IMR-90 (cell line): ENCODE measurements at regions not wholly inside any gene's neighbourhood (a gene's known extent, or its start where the extent isn't known, plus 50 kb on each side); places are given as distances from the start of the nearest gene placed in this dataset.

Experiments used
- ATAC-seq: fragments of 200-7000 bp; cut with Tn5 transposase; 2 replicates; pipeline ENCODE4 v1.9.1; 2020; ENCODE audit warnings: low read depth, mild to moderate bottlenecking, moderate library complexity
- BruUV-seq: library from RNA; stranded (reverse); fragments of 400-500 nt; replicated peaks from 2 replicates; lab custom pipeline; 2021; lab: Mats Ljungman, UMichigan
- CTCF ChIA-PET: fragments of 300-600 bp; formaldehyde crosslinking; extraction: SDS; loops from one replicate; lab custom pipeline; 2021; ENCODE audit warnings: antibody characterized with exemption; lab: Yijun Ruan, JAX
- POLR2A ChIA-PET: fragments of 300-600 bp; sonication (Branson Sonifier 250); formaldehyde crosslinking; loops from one replicate; lab custom pipeline; 2022; ENCODE audit warnings: antibody characterized with exemption; ENCODE audit not compliant: unreplicated experiment; lab: Charles Lee
- DNase-seq: peaks from one replicate; pipeline ENCODE4 v3.0.0; 2013
- H2AFZ ChIP-seq: replicated peaks from 2 replicates; pipeline ENCODE3; 2013; ENCODE audit warnings: low read length, mild to moderate bottlenecking; ENCODE audit not compliant: poor library complexity
- H2AK5ac ChIP-seq: 2 replicates; pipeline ENCODE4 v1.6.1; 2013; ENCODE audit warnings: low read depth, low read length, inconsistent platforms
- H2AK9ac ChIP-seq: replicated peaks from 2 replicates; pipeline ENCODE3; 2013; ENCODE audit warnings: mild to moderate bottlenecking, low read depth, low read length, moderate library complexity; ENCODE audit not compliant: poor library complexity
- H2BK120ac ChIP-seq: 2 replicates; pipeline ENCODE4 v1.6.1; 2013; ENCODE audit warnings: low read depth, low read length, inconsistent platforms
- H2BK15ac ChIP-seq: 3 replicates; pipeline ENCODE4 v1.6.1; 2013; ENCODE audit warnings: low read depth, low read length, inconsistent platforms
- H2BK20ac ChIP-seq: 2 replicates; pipeline ENCODE4 v1.6.1; 2013; ENCODE audit warnings: low read depth, mild to moderate bottlenecking, inconsistent platforms, low read length, moderate library complexity
- H2BK5ac ChIP-seq: 2 replicates; pipeline ENCODE4 v1.6.1; 2013; ENCODE audit warnings: mild to moderate bottlenecking, low read depth, low read length, inconsistent platforms; ENCODE audit not compliant: poor library complexity, severe bottlenecking
- H3K14ac ChIP-seq: replicated peaks from 2 replicates; pipeline ENCODE4 v1.6.1; 2013; ENCODE audit warnings: low read depth, low read length, inconsistent platforms
- H3K18ac ChIP-seq: 2 replicates; pipeline ENCODE4 v1.6.1; 2013; ENCODE audit warnings: low read depth, low read length, control low read depth
- H3K23ac ChIP-seq: 2 replicates; pipeline ENCODE4 v1.6.1; 2013; ENCODE audit warnings: low read depth, low read length, inconsistent platforms
- H3K27ac ChIP-seq: 2 replicates; pipeline ENCODE4 v1.5.1; 2013; ENCODE audit warnings: mild to moderate bottlenecking, control low read depth, low read length; ENCODE audit not compliant: insufficient read depth
- H3K27me3 ChIP-seq: 2 replicates; pipeline ENCODE4 v1.6.1; 2013; ENCODE audit warnings: low read length; ENCODE audit not compliant: control insufficient read depth, insufficient read depth
- H3K36me3 ChIP-seq: 2 replicates; pipeline ENCODE4 v1.6.1; 2013; ENCODE audit warnings: low read length, mixed read lengths; ENCODE audit not compliant: control insufficient read depth, insufficient read depth
- H3K4ac ChIP-seq: 2 replicates; pipeline ENCODE4 v1.6.1; 2013; ENCODE audit warnings: low read depth, low read length, inconsistent platforms
- H3K4me1 ChIP-seq: 2 replicates; pipeline ENCODE4 v1.6.1; 2013; ENCODE audit warnings: low read length, mixed read lengths; ENCODE audit not compliant: control insufficient read depth, insufficient read depth
- H3K4me2 ChIP-seq: 2 replicates; pipeline ENCODE4 v1.6.1; 2013; ENCODE audit warnings: low read depth, mild to moderate bottlenecking, control low read depth, low read length, moderate library complexity
- H3K4me3 ChIP-seq: 2 replicates; pipeline ENCODE4 v1.5.1; 2013; ENCODE audit warnings: low read depth, mild to moderate bottlenecking, control low read depth, low read length, moderate library complexity; ENCODE audit not compliant: insufficient read depth
- H3K56ac ChIP-seq: 2 replicates; pipeline ENCODE4 v1.6.1; 2013; ENCODE audit warnings: low read length, inconsistent platforms; ENCODE audit not compliant: insufficient read depth; ENCODE audit errors: extremely low read depth
- H3K79me1 ChIP-seq, 2 experiments: 2 replicates each; pipeline ENCODE4 v1.6.1; 2013; ENCODE audit warnings: low read length in 2 of 2, inconsistent platforms in 1 of 2, low read depth in 1 of 2
- H3K9ac ChIP-seq: 2 replicates; pipeline ENCODE4 v1.6.1; 2013; ENCODE audit warnings: low read depth, low read length, control low read depth
- H3K9me1 ChIP-seq: 2 replicates; pipeline ENCODE4 v1.6.1; 2013; ENCODE audit warnings: low read length, inconsistent platforms; ENCODE audit not compliant: insufficient read depth
- H3K9me3 ChIP-seq: 2 replicates; pipeline ENCODE4 v1.6.1; 2013; ENCODE audit warnings: low read length; ENCODE audit not compliant: control insufficient read depth, insufficient read depth
- H4K20me1 ChIP-seq: 2 replicates; pipeline ENCODE4 v1.6.1; 2013; ENCODE audit warnings: low read length, inconsistent platforms; ENCODE audit not compliant: insufficient read depth
- H4K5ac ChIP-seq: 2 replicates; pipeline ENCODE4 v1.6.1; 2013; ENCODE audit warnings: mild to moderate bottlenecking, low read depth, low read length, control low read depth
- H4K8ac ChIP-seq, 2 experiments: 2 replicates each; pipeline ENCODE4 v1.6.1; 2013; ENCODE audit warnings: low read depth in 2 of 2, low read length in 2 of 2, control low read depth in 1 of 2, inconsistent platforms in 1 of 2
- H4K91ac ChIP-seq: 2 replicates; pipeline ENCODE4 v1.6.1; 2013; ENCODE audit warnings: low read depth, low read length, inconsistent platforms; ENCODE audit not compliant: insufficient read depth
- CHD1 ChIP-seq: IDR thresholded peaks from 2 replicates; pipeline ENCODE4 v1.6.1; 2012; ENCODE audit warnings: low read depth, low read length, improper control_type of control experiment
- WGBS, 2 experiments: methylation state at CpG; one replicate each; pipeline versions ENCODE4 v1.1.5 to v1.1.7; 2013; ENCODE audit warnings: missing lambda C conversion rate in 2 of 2; ENCODE audit not compliant: insufficient read length in 1 of 2; ENCODE audit errors: extremely low coverage in 2 of 2; 5-methylcytosine and 5-hydroxymethylcytosine counted together
- dilution Hi-C: fragments of 300-500 bp; cut with HindIII; formaldehyde crosslinking; loops from one replicate; pipeline ENCODE4 v1.14.3; 2018; ENCODE audit warnings: low sequenced_read_pairs; ENCODE audit not compliant: unreplicated experiment
- in situ Hi-C: fragments of 300-500 bp; cut with MboI; formaldehyde crosslinking; loops from 3 replicates; pipeline ENCODE4 v1.14.3; 2019; ENCODE audit warnings: low sequenced_read_pairs, inconsistent platforms, mixed read lengths
- intact Hi-C: fragments of 100-400 bp; cut with micrococcal nuclease; formaldehyde crosslinking; loops from 2 replicates; pipeline ENCODE4 v1.10.0; 2022
- TF ChIP-seq, protein P1 (sequence below): conservative IDR thresholded peaks from 2 replicates; pipeline ENCODE4 v1.5.1; 2012; ENCODE audit warnings: mild to moderate bottlenecking, low read depth, low read length, improper control_type of control experiment
- TF ChIP-seq, protein P2 (sequence below): fragments of 150-350 bp; IDR thresholded peaks from 2 replicates; pipeline ENCODE4 v1.6.1; 2016; ENCODE audit warnings: low read depth, mild to moderate bottlenecking, low read length, moderate library complexity, borderline replicate concordance

GRCh38 chr16:61581417-61582046 lies 454.7 kb downstream of the CDH8 start:
- intact Hi-C loops (no loop called here), dilution Hi-C loops (no loop called here), in situ Hi-C loops (no loop called here)
- DNase-seq (no peak), ATAC-seq (no peak)
- no peak overlapping the region for H2AFZ ChIP-seq
- no peaks in the 10 kb centered on the region for H3K79me1 ChIP-seq
- H3K9ac ChIP-seq: no peak overlapping the region
- TF ChIP-seq CHD1: no peak
- TF ChIP-seq, protein P1, sequence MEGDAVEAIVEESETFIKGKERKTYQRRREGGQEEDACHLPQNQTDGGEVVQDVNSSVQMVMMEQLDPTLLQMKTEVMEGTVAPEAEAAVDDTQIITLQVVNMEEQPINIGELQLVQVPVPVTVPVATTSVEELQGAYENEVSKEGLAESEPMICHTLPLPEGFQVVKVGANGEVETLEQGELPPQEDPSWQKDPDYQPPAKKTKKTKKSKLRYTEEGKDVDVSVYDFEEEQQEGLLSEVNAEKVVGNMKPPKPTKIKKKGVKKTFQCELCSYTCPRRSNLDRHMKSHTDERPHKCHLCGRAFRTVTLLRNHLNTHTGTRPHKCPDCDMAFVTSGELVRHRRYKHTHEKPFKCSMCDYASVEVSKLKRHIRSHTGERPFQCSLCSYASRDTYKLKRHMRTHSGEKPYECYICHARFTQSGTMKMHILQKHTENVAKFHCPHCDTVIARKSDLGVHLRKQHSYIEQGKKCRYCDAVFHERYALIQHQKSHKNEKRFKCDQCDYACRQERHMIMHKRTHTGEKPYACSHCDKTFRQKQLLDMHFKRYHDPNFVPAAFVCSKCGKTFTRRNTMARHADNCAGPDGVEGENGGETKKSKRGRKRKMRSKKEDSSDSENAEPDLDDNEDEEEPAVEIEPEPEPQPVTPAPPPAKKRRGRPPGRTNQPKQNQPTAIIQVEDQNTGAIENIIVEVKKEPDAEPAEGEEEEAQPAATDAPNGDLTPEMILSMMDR: no peak
- TF ChIP-seq, protein P2, sequence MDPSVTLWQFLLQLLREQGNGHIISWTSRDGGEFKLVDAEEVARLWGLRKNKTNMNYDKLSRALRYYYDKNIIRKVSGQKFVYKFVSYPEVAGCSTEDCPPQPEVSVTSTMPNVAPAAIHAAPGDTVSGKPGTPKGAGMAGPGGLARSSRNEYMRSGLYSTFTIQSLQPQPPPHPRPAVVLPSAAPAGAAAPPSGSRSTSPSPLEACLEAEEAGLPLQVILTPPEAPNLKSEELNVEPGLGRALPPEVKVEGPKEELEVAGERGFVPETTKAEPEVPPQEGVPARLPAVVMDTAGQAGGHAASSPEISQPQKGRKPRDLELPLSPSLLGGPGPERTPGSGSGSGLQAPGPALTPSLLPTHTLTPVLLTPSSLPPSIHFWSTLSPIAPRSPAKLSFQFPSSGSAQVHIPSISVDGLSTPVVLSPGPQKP: no peak
- no peak overlapping the region for H4K5ac ChIP-seq
- no peak overlapping the region for H3K4me3 ChIP-seq
- no peaks in the 10 kb centered on the region for H3K4me1 ChIP-seq
- no peak overlapping the region for H3K18ac ChIP-seq
- H3K23ac ChIP-seq: no peak overlapping the region
- H3K14ac ChIP-seq: no peak overlapping the region
- H2AK9ac ChIP-seq: no peak overlapping the region
- H4K8ac ChIP-seq: no peak overlapping the region
- H3K27me3 ChIP-seq: no peaks in the 10 kb centered on the region
- H4K20me1 ChIP-seq: no peaks in the 10 kb centered on the region
- no peak overlapping the region for H4K91ac ChIP-seq
- no peak overlapping the region for H3K56ac ChIP-seq
- H2BK15ac ChIP-seq: no peak overlapping the region
- no TSS peak for BruUV-seq
- H3K4me2 ChIP-seq: no peak overlapping the region
- CTCF ChIA-PET: no interaction called here
- H3K36me3 ChIP-seq: no peaks in the 10 kb centered on the region
- H3K27ac ChIP-seq: no peak overlapping the region
- H3K4ac ChIP-seq: no peak overlapping the region
- H2AK5ac ChIP-seq: no peak overlapping the region
- H3K9me3 ChIP-seq: peaks cover 14% of the 10 kb centered on the region
- H3K9me1 ChIP-seq: no peaks in the 10 kb centered on the region
- POLR2A ChIA-PET: no interaction called here
- H2BK20ac ChIP-seq: no peak overlapping the region
- H2BK5ac ChIP-seq: no peak overlapping the region
- WGBS, 2 experiments: 81% methylated on average over 9 of the region's 24 CpGs; no CpG with 5 or more reads in 1 of the 2 experiments
- no peak overlapping the region for H2BK120ac ChIP-seq
